Upper lobe of left lung (tissue), 4 donors: ENCODE measurements at regions not wholly inside any gene's neighbourhood (a gene's known extent, or its start where the extent isn't known, plus 50 kb on each side); places are given as distances from the start of the nearest gene placed in this dataset.

Source experiments
- CTCF ChIP-seq, 6 experiments: fragments of 450-650 bp in 4 of 6; fragments of 200-600 bp in 2 of 6; sonication (generic) in 2 of 6; IDR thresholded peaks; one replicate each; pipeline ENCODE4 v1.5.1; 2016 to 2019; ENCODE audit warnings: antibody characterized with exemption in 6 of 6
- EP300 ChIP-seq, 4 donors: sonication (generic); formaldehyde crosslinking; IDR thresholded peaks; one replicate each; pipeline ENCODE4 v1.5.1; 2017; ENCODE audit warnings: antibody characterized with exemption in 4 of 4, control low read depth in 2 of 4

GRCh38 chr15:38030609-38031008 lies 96.2 kb downstream of the TMCO5A start:
- TF ChIP-seq CTCF (IDR thresholded peaks at IDR 0.05) (no peak), EP300 (IDR thresholded peaks at IDR 0.05) (no peak)
